GM12875 (cell line): ENCODE measurements at regions not wholly inside any gene's neighbourhood (a gene's known extent, or its start where the extent isn't known, plus 50 kb on each side); places are given as distances from the start of the nearest gene placed in this dataset.

Experiments used
- H3K4me3 ChIP-seq: one replicate; pipeline ENCODE4 v1.5.1; 2011; ENCODE audit warnings: low read depth, low read length, control low read depth
- TF ChIP-seq, protein P1 (sequence below): IDR thresholded peaks from 2 replicates; pipeline ENCODE4 v1.5.1; 2011; ENCODE audit warnings: low read depth, mild to moderate bottlenecking, control low read depth, inconsistent platforms, low read length, moderate library complexity, borderline replicate concordance; ENCODE audit not compliant: insufficient read depth

DNA sequence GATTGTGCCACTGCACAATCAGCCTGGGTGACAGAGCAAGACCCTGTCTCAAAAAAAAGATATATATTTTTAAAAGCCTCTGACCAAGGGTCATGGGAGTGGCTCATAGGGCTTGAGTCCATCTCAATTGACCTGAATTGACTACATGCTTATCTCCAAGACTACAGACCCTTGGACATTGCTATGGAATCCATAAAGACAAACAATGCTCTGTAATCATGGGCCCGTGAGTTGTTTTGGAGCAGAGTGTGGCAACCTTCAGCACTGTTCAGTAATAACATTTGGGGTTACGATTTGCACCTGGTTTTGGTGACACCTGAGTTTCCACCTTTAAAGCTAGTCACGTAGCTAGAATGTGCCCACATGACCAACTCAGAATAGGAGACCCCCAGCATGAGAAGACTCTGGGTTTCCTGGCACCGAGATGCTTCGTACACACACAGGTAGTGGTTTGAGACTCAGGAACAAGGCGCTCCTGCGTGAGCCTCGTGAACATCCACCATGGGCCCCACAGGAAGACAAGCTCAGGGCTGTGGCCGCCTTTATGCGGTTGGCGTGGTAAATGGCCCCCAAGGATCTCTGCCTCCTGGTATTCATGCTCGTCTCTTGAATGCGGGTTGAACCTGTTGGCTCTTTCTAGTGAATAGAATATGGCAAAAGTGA is 66.6 kb upstream of the RPH3AL start:
- TF ChIP-seq, protein P1, sequence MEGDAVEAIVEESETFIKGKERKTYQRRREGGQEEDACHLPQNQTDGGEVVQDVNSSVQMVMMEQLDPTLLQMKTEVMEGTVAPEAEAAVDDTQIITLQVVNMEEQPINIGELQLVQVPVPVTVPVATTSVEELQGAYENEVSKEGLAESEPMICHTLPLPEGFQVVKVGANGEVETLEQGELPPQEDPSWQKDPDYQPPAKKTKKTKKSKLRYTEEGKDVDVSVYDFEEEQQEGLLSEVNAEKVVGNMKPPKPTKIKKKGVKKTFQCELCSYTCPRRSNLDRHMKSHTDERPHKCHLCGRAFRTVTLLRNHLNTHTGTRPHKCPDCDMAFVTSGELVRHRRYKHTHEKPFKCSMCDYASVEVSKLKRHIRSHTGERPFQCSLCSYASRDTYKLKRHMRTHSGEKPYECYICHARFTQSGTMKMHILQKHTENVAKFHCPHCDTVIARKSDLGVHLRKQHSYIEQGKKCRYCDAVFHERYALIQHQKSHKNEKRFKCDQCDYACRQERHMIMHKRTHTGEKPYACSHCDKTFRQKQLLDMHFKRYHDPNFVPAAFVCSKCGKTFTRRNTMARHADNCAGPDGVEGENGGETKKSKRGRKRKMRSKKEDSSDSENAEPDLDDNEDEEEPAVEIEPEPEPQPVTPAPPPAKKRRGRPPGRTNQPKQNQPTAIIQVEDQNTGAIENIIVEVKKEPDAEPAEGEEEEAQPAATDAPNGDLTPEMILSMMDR, result no peak
- no peak overlapping the region for H3K4me3 ChIP-seq

DNA sequence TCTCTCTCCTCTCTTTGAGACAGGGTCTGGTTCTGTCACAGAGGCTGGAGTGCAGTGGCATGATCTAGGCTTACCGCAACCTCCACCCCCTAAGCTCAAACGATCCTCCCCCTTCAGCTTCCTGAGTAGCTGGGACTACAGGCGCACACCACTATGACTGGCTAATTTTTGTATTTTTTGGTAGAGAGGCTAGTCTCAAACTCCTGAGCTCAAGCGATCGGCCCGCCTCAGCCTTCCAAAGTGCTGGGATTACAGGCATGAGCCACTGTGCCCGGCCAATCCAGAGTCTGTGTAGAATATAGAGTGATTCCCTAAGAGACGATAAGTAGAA is 65.8 kb upstream of the RPH3AL start:
- no peak overlapping the region for H3K4me3 ChIP-seq
- TF ChIP-seq, protein P1, result no peak

DNA sequence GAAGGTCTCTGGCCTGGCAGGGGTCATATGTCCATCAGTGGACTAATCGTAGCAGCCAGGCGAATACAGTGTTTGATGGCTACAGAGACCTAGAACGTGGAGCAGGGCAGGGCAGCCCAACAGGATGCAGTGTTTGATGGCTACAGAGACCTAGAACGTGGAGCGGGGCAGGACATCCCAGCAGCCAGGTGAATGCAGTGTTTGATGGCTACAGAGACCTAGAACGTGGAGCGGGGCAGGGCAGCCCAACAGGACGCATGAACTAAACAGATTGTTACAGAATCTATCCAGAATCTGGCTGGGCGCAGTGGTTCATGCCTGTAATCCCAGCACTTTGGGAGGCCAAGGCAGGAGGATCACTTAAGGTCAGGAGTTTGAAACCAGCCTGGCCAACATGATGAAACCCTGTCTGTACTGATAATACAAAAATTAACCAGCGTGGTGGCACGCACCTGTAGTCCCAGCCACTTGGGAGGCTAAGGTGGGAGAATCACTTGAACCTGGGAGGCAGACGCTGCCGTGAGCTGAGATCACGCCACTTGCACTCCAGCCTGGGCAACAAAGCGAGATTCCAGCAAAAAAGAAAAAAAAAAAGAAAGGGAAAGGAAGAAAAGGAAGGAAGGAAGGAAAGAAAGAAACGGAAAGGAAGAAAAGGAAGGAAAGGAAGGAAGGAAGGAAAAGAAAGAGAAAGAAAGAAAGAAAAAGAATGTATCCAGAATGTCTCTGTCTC is 65.2 kb upstream of the RPH3AL start:
- no peak overlapping the region for H3K4me3 ChIP-seq
- TF ChIP-seq, protein P1, result no peak

DNA sequence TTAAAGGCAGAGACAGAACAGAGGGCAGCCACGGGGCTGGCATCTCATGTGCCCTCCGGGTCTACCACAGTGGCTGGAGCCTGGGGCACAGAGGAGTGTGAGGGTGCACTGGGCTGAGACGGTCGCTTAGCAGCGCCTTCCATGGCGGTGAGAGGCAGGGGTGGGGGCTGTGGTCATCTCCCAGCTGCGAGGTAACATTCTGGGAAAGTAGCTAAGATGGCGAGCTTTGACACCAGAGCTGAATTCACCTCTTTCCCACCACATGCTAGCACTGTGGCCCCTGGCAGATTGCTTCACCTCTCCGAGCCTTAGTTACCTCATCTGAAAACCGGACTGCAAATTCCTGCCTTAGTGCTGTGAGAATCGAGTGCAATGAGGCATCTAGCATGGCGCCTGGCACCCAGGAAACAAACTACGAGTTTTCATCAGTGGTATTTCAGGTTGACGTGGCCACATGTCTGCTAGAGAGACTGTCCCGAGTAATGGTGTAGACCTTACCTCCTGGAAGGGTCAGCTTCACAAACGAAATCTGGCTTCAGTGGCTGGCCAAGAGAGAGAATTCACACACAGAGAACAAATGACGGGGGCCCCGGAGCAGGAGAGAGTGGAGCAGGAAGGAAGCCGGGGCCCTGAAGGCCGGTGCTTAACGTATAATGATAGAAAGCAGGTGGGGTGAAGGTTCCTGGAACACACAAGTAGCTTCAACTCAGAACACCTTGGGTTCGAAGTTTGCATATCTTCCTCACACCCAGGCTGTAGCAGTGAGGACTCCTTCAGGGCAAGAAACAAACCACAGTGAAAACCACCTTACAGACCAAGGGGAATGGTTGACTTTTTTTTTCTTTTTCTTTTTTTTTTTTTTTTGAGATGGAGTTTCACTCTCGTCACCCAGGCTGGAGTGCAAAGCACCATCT is 63.9 kb upstream of the RPH3AL start:
- H3K4me3 ChIP-seq, result peak overlapping the region; percentile 51
- TF ChIP-seq, protein P1, result no peak

DNA sequence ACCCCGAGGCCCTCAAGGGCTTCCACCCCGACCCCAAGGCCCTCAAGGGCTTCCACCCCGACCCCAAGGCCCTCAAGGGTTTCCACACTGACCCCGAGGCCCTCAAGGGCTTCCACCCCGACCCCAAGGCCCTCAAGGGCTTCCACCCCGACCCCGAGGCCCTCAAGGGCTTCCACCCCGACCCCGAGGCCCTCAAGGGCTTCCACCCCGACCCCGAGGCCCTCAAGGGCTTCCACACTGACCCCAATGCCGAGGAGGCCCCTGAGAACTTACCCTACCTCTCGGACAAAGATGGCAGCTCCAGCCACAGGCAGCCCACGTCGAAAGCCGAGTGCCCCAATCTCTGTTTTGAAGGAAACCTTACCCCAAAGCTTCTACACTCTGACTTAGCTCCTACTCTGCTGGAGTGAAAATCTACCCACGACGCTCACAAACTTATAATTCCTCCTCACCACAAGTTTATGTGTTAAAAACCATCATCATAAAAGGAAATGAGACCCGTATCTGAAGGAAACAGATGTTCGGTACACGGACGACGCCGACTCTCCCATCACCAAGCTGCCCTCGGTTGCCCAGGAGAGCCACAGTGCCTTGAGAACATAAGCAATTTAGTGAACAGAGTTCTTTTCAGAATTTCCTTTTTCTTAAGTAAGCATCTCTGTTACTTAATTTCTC is 61.2 kb upstream of the RPH3AL start:
- TF ChIP-seq, protein P1, result no peak
- no peak overlapping the region for H3K4me3 ChIP-seq

DNA sequence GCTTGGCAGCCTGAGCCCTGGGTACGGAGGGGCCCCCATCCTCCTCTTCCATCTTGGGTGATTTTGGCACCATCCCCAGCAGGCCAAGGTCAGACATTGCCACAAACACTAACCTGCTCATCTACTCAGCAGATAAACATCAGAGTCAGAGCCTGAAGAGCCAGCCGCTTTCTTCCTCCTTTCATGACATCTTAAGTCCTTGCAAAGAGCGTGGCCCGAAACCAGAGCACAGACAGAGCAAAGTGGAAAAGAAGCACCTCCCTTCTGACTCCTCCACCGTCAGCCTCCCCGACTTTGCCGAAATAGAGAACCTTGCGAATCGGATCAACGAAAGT is 60.4 kb upstream of the RPH3AL start:
- TF ChIP-seq, protein P1, result no peak
- no peak overlapping the region for H3K4me3 ChIP-seq
